Gastroesophageal sphincter (tissue), 4 donors: ENCODE measurements at regions not wholly inside any gene's neighbourhood (a gene's known extent, or its start where the extent isn't known, plus 50 kb on each side); places are given as distances from the start of the nearest gene placed in this dataset.

Experiments
- ATAC-seq: fragments of 150-250 bp; one replicate; pipeline ENCODE4 v1.9.1; 2016; ENCODE audit warnings: mild to moderate bottlenecking, moderate library complexity
- H3K27ac ChIP-seq, 4 donors: fragments of 200-600 bp; sonication (generic) in 3 of 4; 1 replicate in 3 of 4; 2 replicates in 1 of 4; pipeline ENCODE4 v1.5.1; 2016 to 2019
- H3K27me3 ChIP-seq: fragments of 200-600 bp; sonication (generic); one replicate; pipeline ENCODE4 v1.5.1; 2019
- H3K36me3 ChIP-seq, 2 donors: fragments of 200-600 bp; sonication (generic); one replicate each; pipeline ENCODE4 v1.5.1; 2019; ENCODE audit warnings: control low read depth in 1 of 2
- H3K4me1 ChIP-seq, 3 donors: fragments of 200-600 bp; sonication (generic); 1 replicate in 2 of 3; 2 replicates in 1 of 3; pipeline ENCODE4 v1.5.1; 2016 to 2019; ENCODE audit warnings: control low read depth in 2 of 3
- H3K4me3 ChIP-seq, 2 donors: fragments of 200-600 bp; sonication (generic); one replicate each; pipeline ENCODE4 v1.5.1; 2019; ENCODE audit warnings: mild to moderate bottlenecking in 1 of 2, moderate library complexity in 1 of 2
- H3K9me3 ChIP-seq, 3 donors: fragments of 200-600 bp; sonication (generic); one replicate each; pipeline ENCODE4 v1.5.1; 2017 to 2019; ENCODE audit warnings: control low read depth in 2 of 3
- CTCF ChIP-seq, 4 experiments: fragments of 200-600 bp in 2 of 4; fragments of 450-650 bp in 2 of 4; sonication (generic) in 1 of 4; IDR thresholded peaks; one replicate each; pipeline ENCODE4 v1.5.1; 2017 to 2019; ENCODE audit warnings: antibody characterized with exemption in 4 of 4, mild to moderate bottlenecking in 2 of 4, moderate library complexity in 2 of 4
- EP300 ChIP-seq: sonication (generic); formaldehyde crosslinking; IDR thresholded peaks from one replicate; pipeline ENCODE4 v1.6.1; 2017; ENCODE audit warnings: antibody characterized with exemption, mild to moderate bottlenecking
- POLR2A ChIP-seq, 2 donors: fragments of 450-650 bp; IDR thresholded peaks; one replicate each; pipeline ENCODE4 v1.6.1; 2017; ENCODE audit warnings: antibody characterized with exemption in 2 of 2, mild to moderate bottlenecking in 2 of 2, moderate library complexity in 1 of 2
- POLR2AphosphoS5 ChIP-seq: sonication (generic); formaldehyde crosslinking; IDR thresholded peaks from one replicate; pipeline ENCODE4 v1.6.1; 2017; ENCODE audit warnings: antibody characterized with exemption
- WGBS, 2 donors: methylation state at CpG; one replicate each; pipeline ENCODE4 v1.1.5; 2018; ENCODE audit warnings: low coverage in 1 of 2; 5-methylcytosine and 5-hydroxymethylcytosine counted together

GRCh38 chr5:144778561-144778960, 607.9 kb downstream of the KCTD16 start:
- ATAC-seq: no peak
- TF ChIP-seq EP300 (no peak), POLR2A (IDR thresholded peaks at IDR 0.05) (no peak), CTCF (IDR thresholded peaks at IDR 0.05) (no peak), POLR2AphosphoS5 (no peak)
- Histone ChIP-seq H3K4me1 (no peaks in the 10 kb centered on the region), H3K27me3 (no peaks in the 10 kb centered on the region), H3K36me3 (no peaks in the 10 kb centered on the region), H3K9me3 (no peaks in the 10 kb centered on the region), H3K27ac (no peak overlapping the region), H3K4me3 (no peak overlapping the region)
- WGBS, 2 donors: 52 to 60% methylated on average over 2 of the region's 2 CpGs

- no peaks in the 10 kb centered on the region for H3K36me3 ChIP-seq
- TF ChIP-seq EP300: no peak
- TF ChIP-seq CTCF (IDR thresholded peaks at IDR 0.05): no peak
- no peak for TF ChIP-seq POLR2A (IDR thresholded peaks at IDR 0.05)
- TF ChIP-seq POLR2AphosphoS5: no peak
- no peak for ATAC-seq
- H3K4me1 ChIP-seq: no peaks in the 10 kb centered on the region
- H3K4me3 ChIP-seq: no peak overlapping the region
- no peaks in the 10 kb centered on the region for H3K27me3 ChIP-seq
- H3K27ac ChIP-seq: no peak overlapping the region
- no peaks in the 10 kb centered on the region for H3K9me3 ChIP-seq
- 68 to 93% methylated on average over 1 of the region's 1 CpG for WGBS, 2 donors
Measured at GRCh38 chr5:144774197-144774596, 603.5 kb downstream of the KCTD16 start.

GRCh38 chr5:144773628-144774027, 603.0 kb downstream of the KCTD16 start:
- no peak overlapping the region for H3K27ac ChIP-seq
- no peak for TF ChIP-seq CTCF (IDR thresholded peaks at IDR 0.05)
- no peaks in the 10 kb centered on the region for H3K27me3 ChIP-seq
- H3K36me3 ChIP-seq: no peaks in the 10 kb centered on the region
- no peak for ATAC-seq
- no peaks in the 10 kb centered on the region for H3K9me3 ChIP-seq
- H3K4me3 ChIP-seq: no peak overlapping the region
- WGBS, 2 donors: 68 to 69% methylated on average over 4 of the region's 4 CpGs
- no peaks in the 10 kb centered on the region for H3K4me1 ChIP-seq

DNA sequence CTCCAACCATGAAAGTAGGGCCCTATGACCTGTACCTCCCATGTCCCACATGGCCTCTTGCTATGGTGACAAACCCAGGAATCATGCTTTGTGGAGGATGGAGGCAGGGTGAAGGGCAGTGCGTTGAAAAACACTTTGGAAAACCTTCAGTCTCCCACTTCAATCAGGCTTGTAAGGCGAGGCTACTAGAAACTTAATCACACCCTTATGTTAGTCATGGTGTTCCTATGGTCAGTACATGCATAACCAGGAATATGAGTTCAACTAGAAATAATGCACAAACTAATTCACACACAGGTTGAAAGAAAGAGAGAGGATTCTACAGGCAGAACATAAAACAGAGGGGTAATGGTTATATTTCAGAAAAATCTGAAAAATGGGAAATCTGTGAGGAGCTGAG, 601.1 kb downstream of the KCTD16 start:
- H3K27me3 ChIP-seq: no peaks in the 10 kb centered on the region
- H3K27ac ChIP-seq: no peak overlapping the region
- 90 to 100% methylated on average over 2 of the region's 2 CpGs for WGBS, 2 donors
- no peak for ATAC-seq
- no peaks in the 10 kb centered on the region for H3K4me1 ChIP-seq
- no peak for TF ChIP-seq POLR2AphosphoS5
- TF ChIP-seq POLR2A (IDR thresholded peaks at IDR 0.05): no peak
- no peak for TF ChIP-seq EP300
- no peak for TF ChIP-seq CTCF (IDR thresholded peaks at IDR 0.05)
- H3K9me3 ChIP-seq: no peaks in the 10 kb centered on the region
- H3K4me3 ChIP-seq: no peak overlapping the region
- H3K36me3 ChIP-seq: no peaks in the 10 kb centered on the region

GRCh38 chr5:144742361-144742760, 571.7 kb downstream of the KCTD16 start:
- no peak for TF ChIP-seq POLR2AphosphoS5
- no peak for TF ChIP-seq CTCF (IDR thresholded peaks at IDR 0.05)
- no peak for TF ChIP-seq EP300
- no peak for TF ChIP-seq POLR2A (IDR thresholded peaks at IDR 0.05)
- Histone ChIP-seq H3K27ac (no peak overlapping the region), H3K9me3 (peaks cover 0 to 6% (median 0%) of the 10 kb centered on the region in 3 donors), H3K27me3 (no peaks in the 10 kb centered on the region), H3K4me1 (no peaks in the 10 kb centered on the region), H3K4me3 (no peak overlapping the region), H3K36me3 (no peaks in the 10 kb centered on the region)
- ATAC-seq: no peak
- WGBS, 2 donors: 9 to 31% methylated on average over 1 of the region's 1 CpG
